ENCODE measurements at regions not wholly inside any gene's neighbourhood (a gene's known extent, or its start where the extent isn't known, plus 50 kb on each side); places are given as distances from the start of the nearest gene placed in this dataset.

DNA sequence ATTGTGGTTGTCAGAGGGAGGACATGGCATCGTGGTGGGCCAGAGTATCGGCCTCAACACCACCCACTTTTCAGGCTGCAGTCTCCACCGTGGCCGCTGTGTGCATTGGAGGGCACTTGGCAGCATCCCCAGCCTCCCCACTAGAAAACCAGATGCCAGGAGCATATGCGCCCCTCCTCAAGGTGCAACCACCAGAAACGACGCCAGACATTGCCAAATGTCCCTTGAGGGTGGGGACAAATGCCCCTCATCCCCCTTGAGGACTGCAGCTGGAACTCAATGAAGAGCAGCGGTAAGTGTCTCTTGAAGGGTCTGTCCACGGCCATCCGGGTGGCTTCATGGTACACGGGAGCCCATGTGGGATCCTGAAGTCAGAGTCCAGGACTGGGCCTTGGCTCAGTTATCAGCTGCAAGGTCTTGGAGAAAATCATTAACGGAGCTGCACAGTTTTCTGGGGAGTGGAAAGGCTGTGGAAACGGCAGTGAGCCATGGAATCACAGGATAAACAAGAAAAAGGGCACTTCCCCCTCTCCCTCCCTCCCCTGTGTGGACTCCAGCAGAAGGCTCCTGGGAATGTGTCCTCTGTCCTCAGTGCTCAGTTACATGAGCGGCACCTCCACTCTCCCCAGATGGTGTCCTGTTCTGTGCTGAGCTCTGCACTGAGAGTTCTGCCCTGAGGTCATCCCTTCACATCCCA is 324.4 kb upstream of the B3GAT1 start:
- no peaks in the 10 kb centered on the region for H3K36me3 ChIP-seq (replicated peaks in 1 of 2; ENCODE audit: control extremely low read depth in 1 of 2, control insufficient read depth in 1 of 2, extremely low read depth in 1 of 2, insufficient read depth in 2 of 2, low read length in 1 of 2)
- no peak overlapping the region for H3K9ac ChIP-seq (ENCODE audit: low read length)
- ChIA-PET POLR2A (no interaction called here), CTCF (no interaction called here)
- TF ChIP-seq, protein P1, sequence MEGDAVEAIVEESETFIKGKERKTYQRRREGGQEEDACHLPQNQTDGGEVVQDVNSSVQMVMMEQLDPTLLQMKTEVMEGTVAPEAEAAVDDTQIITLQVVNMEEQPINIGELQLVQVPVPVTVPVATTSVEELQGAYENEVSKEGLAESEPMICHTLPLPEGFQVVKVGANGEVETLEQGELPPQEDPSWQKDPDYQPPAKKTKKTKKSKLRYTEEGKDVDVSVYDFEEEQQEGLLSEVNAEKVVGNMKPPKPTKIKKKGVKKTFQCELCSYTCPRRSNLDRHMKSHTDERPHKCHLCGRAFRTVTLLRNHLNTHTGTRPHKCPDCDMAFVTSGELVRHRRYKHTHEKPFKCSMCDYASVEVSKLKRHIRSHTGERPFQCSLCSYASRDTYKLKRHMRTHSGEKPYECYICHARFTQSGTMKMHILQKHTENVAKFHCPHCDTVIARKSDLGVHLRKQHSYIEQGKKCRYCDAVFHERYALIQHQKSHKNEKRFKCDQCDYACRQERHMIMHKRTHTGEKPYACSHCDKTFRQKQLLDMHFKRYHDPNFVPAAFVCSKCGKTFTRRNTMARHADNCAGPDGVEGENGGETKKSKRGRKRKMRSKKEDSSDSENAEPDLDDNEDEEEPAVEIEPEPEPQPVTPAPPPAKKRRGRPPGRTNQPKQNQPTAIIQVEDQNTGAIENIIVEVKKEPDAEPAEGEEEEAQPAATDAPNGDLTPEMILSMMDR (IDR thresholded peaks at IDR 0.05), result no peak
- TF ChIP-seq EZH2 (IDR thresholded peaks at IDR 0.05; ENCODE audit: borderline replicate concordance, insufficient read depth, low read depth, low read length, poor library complexity, severe bottlenecking), result no peak
- peaks cover 0 to 2% (median 0%) of the 10 kb centered on the region in 3 donors for H3K9me3 ChIP-seq (ENCODE audit: control extremely low read depth in 1 of 3, control insufficient read depth in 2 of 3, insufficient read depth in 1 of 3, low read length in 2 of 3)
- H3K4me1 ChIP-seq (ENCODE audit: control insufficient read depth in 2 of 2, insufficient read depth in 2 of 2, low read length in 2 of 2), result no peaks in the 10 kb centered on the region
- no peaks in the 10 kb centered on the region for H3K79me2 ChIP-seq (ENCODE audit: control insufficient read depth, insufficient read depth, low read length)
- H2AFZ ChIP-seq (ENCODE audit: insufficient read depth, low read depth, low read length, poor library complexity, severe bottlenecking), result no peak overlapping the region
- intact Hi-C loops (cut with micrococcal nuclease), result no loop called here
- DNase-seq (no peak), ATAC-seq (ENCODE audit: low read depth) (no peak)
- H3K27ac ChIP-seq (ENCODE audit: low read length in 2 of 2), result no peak overlapping the region
- no peak overlapping the region for H3K4me3 Mint-ChIP-seq
- no peaks in the 10 kb centered on the region for H3K4me1 Mint-ChIP-seq
- H3K27me3 Mint-ChIP-seq, result no peaks in the 10 kb centered on the region
- no peak overlapping the region for H3K4me3 ChIP-seq (ENCODE audit: control extremely low read depth in 1 of 5, extremely low read depth in 1 of 5, insufficient read depth in 1 of 5, low read depth in 2 of 5, low read length in 4 of 5)
- H3K9me3 Mint-ChIP-seq (ENCODE audit: insufficient read depth), result no peaks in the 10 kb centered on the region
- no peak overlapping the region for H3K27ac Mint-ChIP-seq
- H3K27me3 ChIP-seq (replicated peaks in 1 of 4; ENCODE audit: control extremely low read depth in 1 of 4, control insufficient read depth in 3 of 4, insufficient read depth in 4 of 4, low read length in 3 of 4), result no peaks in the 10 kb centered on the region
- no peaks in the 10 kb centered on the region for H4K20me1 ChIP-seq (ENCODE audit: control insufficient read depth, insufficient read depth, low read length, poor library complexity, severe bottlenecking)
- H3K4me2 ChIP-seq (replicated peaks; ENCODE audit: low read depth, low read length, poor library complexity, severe bottlenecking), result no peak overlapping the region
- WGBS (ENCODE audit: insufficient coverage), result 70% methylated on average over 14 of the region's 14 CpGs

DNA sequence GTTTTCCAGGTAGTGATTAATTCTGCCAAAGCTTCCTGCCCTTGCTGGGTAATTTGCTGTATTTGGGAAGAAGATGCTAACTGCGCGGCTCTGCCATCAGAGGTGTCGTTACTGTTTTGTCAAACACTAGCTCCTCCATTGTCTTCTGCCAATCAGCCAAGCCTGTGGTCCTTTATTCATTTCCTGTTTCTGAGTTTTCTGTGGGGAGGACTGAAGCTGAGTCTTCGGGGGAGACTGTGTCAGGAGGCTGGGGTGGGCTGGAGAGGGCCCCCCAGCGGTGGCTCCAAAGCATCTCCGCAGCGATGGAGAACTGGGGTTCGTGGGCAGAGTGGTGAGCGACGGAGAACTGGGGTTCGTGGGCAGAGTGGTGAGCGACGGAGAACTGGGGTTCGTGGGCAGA is 322.9 kb upstream of the B3GAT1 start:
- DNase-seq (no peak), ATAC-seq (ENCODE audit: low read depth) (no peak)
- H3K27me3 ChIP-seq (replicated peaks in 1 of 4; ENCODE audit: control extremely low read depth in 1 of 4, control insufficient read depth in 3 of 4, insufficient read depth in 4 of 4, low read length in 3 of 4), result no peaks in the 10 kb centered on the region
- TF ChIP-seq, protein P1 (IDR thresholded peaks at IDR 0.05), result no peak
- TF ChIP-seq EZH2 (IDR thresholded peaks at IDR 0.05; ENCODE audit: borderline replicate concordance, insufficient read depth, low read depth, low read length, poor library complexity, severe bottlenecking), result no peak
- POLR2A ChIA-PET, result no interaction called here
- H3K4me1 Mint-ChIP-seq, result no peaks in the 10 kb centered on the region
- intact Hi-C loops (cut with micrococcal nuclease), result no loop called here
- no peak overlapping the region for H3K4me2 ChIP-seq (replicated peaks; ENCODE audit: low read depth, low read length, poor library complexity, severe bottlenecking)
- CTCF ChIA-PET, result no interaction called here
- H3K9me3 ChIP-seq (ENCODE audit: control extremely low read depth in 1 of 3, control insufficient read depth in 2 of 3, insufficient read depth in 1 of 3, low read length in 2 of 3), result peaks cover 0 to 2% (median 0%) of the 10 kb centered on the region in 3 donors
- 60% methylated on average over 6 of the region's 14 CpGs for WGBS (ENCODE audit: insufficient coverage)
- H3K4me3 Mint-ChIP-seq, result no peak overlapping the region
- H3K27ac Mint-ChIP-seq, result no peak overlapping the region
- H3K4me3 ChIP-seq (ENCODE audit: control extremely low read depth in 1 of 5, extremely low read depth in 1 of 5, insufficient read depth in 1 of 5, low read depth in 2 of 5, low read length in 4 of 5), result no peak overlapping the region
- no peak overlapping the region for H3K9ac ChIP-seq (ENCODE audit: low read length)
- H2AFZ ChIP-seq (ENCODE audit: insufficient read depth, low read depth, low read length, poor library complexity, severe bottlenecking), result no peak overlapping the region
- H3K36me3 ChIP-seq (replicated peaks in 1 of 2; ENCODE audit: control extremely low read depth in 1 of 2, control insufficient read depth in 1 of 2, extremely low read depth in 1 of 2, insufficient read depth in 2 of 2, low read length in 1 of 2), result no peaks in the 10 kb centered on the region
- no peaks in the 10 kb centered on the region for H3K4me1 ChIP-seq (ENCODE audit: control insufficient read depth in 2 of 2, insufficient read depth in 2 of 2, low read length in 2 of 2)
- no peaks in the 10 kb centered on the region for H4K20me1 ChIP-seq (ENCODE audit: control insufficient read depth, insufficient read depth, low read length, poor library complexity, severe bottlenecking)
- H3K79me2 ChIP-seq (ENCODE audit: control insufficient read depth, insufficient read depth, low read length), result no peaks in the 10 kb centered on the region
- no peaks in the 10 kb centered on the region for H3K9me3 Mint-ChIP-seq (ENCODE audit: insufficient read depth)
- H3K27me3 Mint-ChIP-seq, result no peaks in the 10 kb centered on the region
- H3K27ac ChIP-seq (ENCODE audit: low read length in 2 of 2), result no peak overlapping the region
